SH-SY5Y (cell line): ENCODE measurements at regions not wholly inside any gene's neighbourhood (a gene's known extent, or its start where the extent isn't known, plus 50 kb on each side); places are given as distances from the start of the nearest gene placed in this dataset.
"Not testable (repeated sequence)": the region's sequence is repeated elsewhere in the genome, so short reads cannot be mapped to it uniquely, and the experiment has no call there.

Source experiments
- GATA2 ChIP-seq: IDR thresholded peaks from 2 replicates; pipeline ENCODE4 v1.6.1; 2011; ENCODE audit warnings: mild to moderate bottlenecking, low read depth, low read length
- GATA3 ChIP-seq: IDR thresholded peaks from 2 replicates; pipeline ENCODE4 v1.6.1; 2011; ENCODE audit warnings: low read depth, mild to moderate bottlenecking, low read length, moderate library complexity

DNA sequence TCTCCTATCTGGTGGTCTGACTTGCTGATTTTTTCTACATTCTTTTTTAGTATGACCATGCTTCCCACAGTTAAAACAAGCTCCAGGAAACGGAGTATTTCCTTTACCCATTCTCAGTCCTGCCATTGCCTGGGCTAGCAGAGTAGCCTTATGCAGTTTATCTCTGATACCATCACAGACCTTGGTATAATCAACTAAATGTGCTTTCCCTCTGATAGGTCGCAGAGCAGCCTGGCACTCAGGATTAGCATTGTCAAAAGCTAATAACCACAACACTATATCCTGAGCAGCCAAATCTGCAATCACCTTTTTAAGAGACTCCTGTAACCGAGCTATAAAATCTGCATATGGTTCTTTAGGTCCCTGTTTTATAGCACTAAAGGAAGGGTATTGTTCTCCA lies 123.2 kb downstream of the ZNF467 start:
- TF ChIP-seq GATA3 = not testable (repeated sequence)
- TF ChIP-seq GATA2 = peak; percentile 68
